ENCODE measurements at regions not wholly inside any gene's neighbourhood (a gene's known extent, or its start where the extent isn't known, plus 50 kb on each side); places are given as distances from the start of the nearest gene placed in this dataset.

DNA sequence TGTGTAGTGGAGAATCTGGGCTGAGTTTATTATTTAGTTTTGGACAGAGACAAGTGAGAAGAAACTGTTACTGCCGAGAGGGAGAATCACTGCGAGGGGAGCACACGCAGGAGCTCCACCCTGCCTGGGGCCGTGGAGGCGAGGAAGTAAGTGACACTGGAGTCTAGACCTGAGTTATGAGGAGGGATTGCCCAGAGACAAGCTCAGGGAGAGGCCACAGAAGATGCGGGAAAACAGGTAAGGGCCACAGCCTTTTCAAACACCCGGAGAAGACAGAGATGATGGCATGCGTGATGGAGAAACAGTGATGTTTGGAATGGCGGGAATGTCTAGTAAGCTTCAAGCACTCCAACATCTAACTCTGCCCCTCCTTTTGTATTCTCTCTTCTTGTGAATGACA lies 84.1 kb downstream of the TNFSF11 start:
- no peak for DNase-seq
- H3K27me3 Mint-ChIP-seq = peaks cover 74% of the 10 kb centered on the region

DNA sequence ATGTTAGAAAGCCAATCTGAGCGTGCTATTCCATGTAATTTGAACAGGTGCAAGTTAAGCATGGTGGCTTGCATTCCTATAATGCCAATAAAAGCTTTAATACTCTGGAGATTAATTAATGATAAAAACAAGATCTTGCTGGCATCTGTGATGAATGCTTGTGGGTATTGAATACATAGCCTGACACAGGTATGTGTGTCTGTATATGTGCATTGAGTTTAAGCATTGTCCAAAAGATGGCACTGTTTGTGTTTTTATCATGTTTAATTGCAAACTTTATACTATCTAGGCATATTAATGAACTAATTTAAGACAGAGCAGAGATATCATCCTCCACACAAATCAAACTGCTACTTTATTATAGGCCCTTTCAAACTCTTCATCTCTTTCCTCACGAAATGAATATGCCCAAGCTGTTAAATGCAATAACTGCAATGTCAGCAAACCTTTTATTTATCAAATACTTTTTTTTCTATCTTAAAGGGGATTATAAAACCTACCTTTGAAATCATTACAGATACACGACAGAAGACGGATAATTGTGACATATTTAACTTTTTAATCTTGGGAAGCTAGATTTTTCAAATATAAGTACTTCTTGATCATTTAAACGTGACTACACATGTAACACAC lies 86.5 kb downstream of the TNFSF11 start:
- Mint-ChIP-seq H3K27ac (no peak overlapping the region), H3K27me3 (peaks cover 77% of the 10 kb centered on the region), H3K36me3 (ENCODE audit: low read depth) (no peaks in the 10 kb centered on the region), H3K4me3 (no peak overlapping the region), H3K9me3 (no peaks in the 10 kb centered on the region), H3K4me1 (ENCODE audit: low read depth) (no peaks in the 10 kb centered on the region)
- DNase-seq = no peak

More for the DNA sequence above, 84.1 kb downstream of the TNFSF11 start:
- Mint-ChIP-seq H3K27ac (no peak overlapping the region), H3K9me3 (no peaks in the 10 kb centered on the region), H3K36me3 (ENCODE audit: low read depth) (no peaks in the 10 kb centered on the region), H3K4me1 (ENCODE audit: low read depth) (no peaks in the 10 kb centered on the region), H3K4me3 (no peak overlapping the region)

DNA sequence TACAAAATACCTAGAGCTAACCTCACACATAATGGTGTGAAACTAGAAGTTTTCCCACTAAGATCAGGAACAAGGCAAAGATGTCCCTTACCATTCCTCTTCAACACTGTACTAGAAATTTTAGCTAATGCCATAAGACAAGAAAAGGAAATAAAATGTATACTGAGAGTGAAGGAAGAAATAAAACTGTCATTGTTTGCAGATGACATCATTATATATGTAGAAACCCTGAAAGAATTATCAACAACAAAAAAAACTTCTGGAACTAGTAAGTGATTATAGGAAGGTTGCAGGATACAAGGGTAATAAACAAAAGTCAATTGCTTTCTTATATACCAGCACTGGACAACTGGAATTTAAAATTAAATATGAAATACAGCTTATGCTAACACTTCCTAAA lies 93.7 kb downstream of the TNFSF11 start:
- no peak for DNase-seq
- Mint-ChIP-seq H3K4me1 (ENCODE audit: low read depth) (no peaks in the 10 kb centered on the region), H3K9me3 (peaks cover 10% of the 10 kb centered on the region), H3K36me3 (ENCODE audit: low read depth) (no peaks in the 10 kb centered on the region), H3K27me3 (peaks cover 40% of the 10 kb centered on the region), H3K4me3 (no peak overlapping the region), H3K27ac (no peak overlapping the region)

DNA sequence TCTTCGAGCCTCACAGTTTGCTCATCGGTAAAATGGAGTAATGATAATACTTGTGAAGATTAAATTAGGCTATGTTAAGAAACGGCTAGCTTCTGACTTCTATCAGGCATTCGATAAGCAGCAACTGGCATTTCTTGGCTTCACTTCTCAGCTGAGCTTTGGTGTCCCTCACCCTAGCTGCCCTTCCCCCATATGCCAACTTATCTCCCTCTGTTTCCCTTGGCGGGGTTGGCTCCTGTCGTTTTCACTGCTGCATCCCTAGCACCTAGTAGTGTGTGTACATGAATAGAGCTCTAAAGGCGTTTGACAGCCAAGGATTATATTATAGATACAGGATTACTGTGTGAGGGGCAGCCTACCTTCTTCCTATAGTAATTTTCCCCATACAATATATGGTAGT lies 97.5 kb downstream of the TNFSF11 start:
- Mint-ChIP-seq H3K4me1 (ENCODE audit: low read depth) (no peaks in the 10 kb centered on the region), H3K27ac (no peak overlapping the region), H3K9me3 (peaks cover 7% of the 10 kb centered on the region), H3K27me3 (peaks cover 10% of the 10 kb centered on the region), H3K36me3 (ENCODE audit: low read depth) (no peaks in the 10 kb centered on the region), H3K4me3 (no peak overlapping the region)
- DNase-seq = no peak

DNA sequence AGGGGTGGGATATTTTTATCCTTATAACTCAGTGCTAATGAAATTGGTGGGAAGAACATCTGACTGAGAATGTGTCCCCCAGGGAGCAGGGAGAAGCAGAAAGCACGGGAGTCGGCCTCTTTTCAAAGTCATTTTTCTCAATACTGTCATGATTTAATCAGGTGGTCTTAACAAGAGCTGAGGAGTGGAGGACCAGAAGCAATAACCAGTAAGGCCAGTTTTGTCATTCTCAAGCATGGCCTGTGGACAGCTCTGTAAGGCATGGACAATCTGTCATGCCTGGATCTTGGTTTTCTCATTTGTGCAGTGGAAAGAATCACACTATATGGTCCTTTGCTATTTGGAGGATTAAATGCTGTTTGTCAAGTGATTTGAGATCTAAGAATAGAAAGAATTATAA lies 99.7 kb downstream of the TNFSF11 start:
- Mint-ChIP-seq H3K4me3 (no peak overlapping the region), H3K27ac (no peak overlapping the region), H3K36me3 (ENCODE audit: low read depth) (no peaks in the 10 kb centered on the region), H3K9me3 (no peaks in the 10 kb centered on the region), H3K27me3 (peaks cover 8% of the 10 kb centered on the region), H3K4me1 (ENCODE audit: low read depth) (no peaks in the 10 kb centered on the region)
- no peak for DNase-seq

DNA sequence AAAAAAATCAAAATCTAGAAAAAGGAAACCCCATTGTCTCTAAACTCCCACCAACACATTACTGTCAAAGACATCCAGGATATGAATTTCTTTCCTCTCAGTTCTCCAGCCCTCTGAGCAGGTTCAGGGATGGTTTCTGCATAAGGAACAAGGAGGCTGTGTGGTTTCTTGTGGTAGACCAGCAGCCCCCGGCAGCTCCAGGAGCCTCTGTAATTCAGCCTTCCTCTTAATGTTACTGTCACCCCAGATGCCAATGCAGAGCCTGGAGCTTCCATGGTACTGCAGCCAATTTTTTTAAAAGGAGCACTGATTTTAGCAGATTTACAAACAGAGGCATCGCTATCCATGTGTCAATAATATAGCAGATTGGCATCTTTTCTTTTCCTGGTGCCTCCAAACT lies 100.6 kb upstream of the FAM216B start:
- no peak overlapping the region for H3K27ac Mint-ChIP-seq
- no peaks in the 10 kb centered on the region for H3K9me3 Mint-ChIP-seq
- no peak overlapping the region for H3K4me3 Mint-ChIP-seq

DNA sequence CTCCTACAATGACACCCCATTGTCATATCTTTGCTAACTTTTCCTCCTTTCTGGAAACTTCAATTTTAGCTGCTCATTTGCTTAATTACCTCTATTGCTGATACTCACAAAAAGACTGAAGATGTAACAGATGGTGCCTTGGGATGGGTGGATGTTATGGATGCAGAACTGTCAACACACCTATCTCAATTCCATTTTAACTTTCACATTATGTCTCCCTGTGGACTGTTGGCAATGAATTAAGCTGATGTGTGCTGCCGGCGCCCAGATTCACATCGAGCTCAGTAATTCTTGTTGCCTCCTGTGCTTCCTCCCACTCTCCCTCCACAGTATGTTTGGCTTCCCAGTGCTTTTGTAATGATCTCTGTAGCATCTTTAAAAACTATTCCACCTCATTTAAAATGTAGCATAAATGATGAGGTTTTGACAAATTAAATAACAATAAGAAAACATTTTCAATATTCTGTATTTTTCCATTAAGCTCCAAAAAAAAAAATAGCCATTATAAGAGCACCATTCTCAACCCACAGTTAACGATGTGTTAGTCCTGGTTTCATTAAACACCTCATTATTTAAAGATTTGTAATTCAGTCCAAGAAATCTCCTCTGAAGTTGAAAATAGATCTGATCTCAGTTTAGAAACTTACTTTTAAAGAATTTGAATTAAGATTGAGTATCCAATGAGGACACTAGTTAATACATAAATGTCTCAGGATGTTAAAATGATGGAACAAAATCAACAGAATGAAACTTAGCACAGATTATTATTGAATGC lies 99.9 kb upstream of the FAM216B start:
- Mint-ChIP-seq H3K36me3 (ENCODE audit: low read depth) (no peaks in the 10 kb centered on the region), H3K9me3 (no peaks in the 10 kb centered on the region), H3K27ac (no peak overlapping the region), H3K4me3 (no peak overlapping the region), H3K27me3 (peaks cover 35% of the 10 kb centered on the region), H3K4me1 (ENCODE audit: low read depth) (no peaks in the 10 kb centered on the region)
- DNase-seq = no peak

More for the DNA sequence above, 100.6 kb upstream of the FAM216B start:
- Mint-ChIP-seq H3K27me3 (peaks cover 35% of the 10 kb centered on the region), H3K4me1 (ENCODE audit: low read depth) (no peaks in the 10 kb centered on the region), H3K36me3 (ENCODE audit: low read depth) (no peaks in the 10 kb centered on the region)
- DNase-seq = no peak

DNA sequence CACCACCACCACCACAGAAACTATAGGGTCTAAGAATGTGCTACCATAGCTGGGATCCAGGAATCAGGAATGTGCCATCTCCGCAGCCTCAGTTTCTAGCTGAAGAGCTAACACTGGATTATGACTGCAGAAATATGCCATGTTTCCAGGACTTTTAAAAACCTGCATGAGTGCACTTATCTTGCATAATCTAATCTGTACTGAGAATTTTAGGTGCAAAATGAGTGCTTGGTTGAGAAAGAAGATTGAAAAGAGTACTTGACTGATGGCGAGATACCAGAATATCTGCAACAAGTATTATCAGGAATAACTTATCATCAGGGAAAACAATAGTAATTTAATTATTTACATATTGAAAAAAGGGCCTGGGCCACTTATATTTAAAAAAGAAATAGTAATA lies 97.2 kb upstream of the FAM216B start:
- Mint-ChIP-seq H3K27me3 (peaks cover 36% of the 10 kb centered on the region), H3K4me1 (ENCODE audit: low read depth) (no peaks in the 10 kb centered on the region), H3K27ac (no peak overlapping the region), H3K4me3 (no peak overlapping the region), H3K9me3 (peaks cover 3% of the 10 kb centered on the region), H3K36me3 (ENCODE audit: low read depth) (no peaks in the 10 kb centered on the region)
- DNase-seq = no peak

DNA sequence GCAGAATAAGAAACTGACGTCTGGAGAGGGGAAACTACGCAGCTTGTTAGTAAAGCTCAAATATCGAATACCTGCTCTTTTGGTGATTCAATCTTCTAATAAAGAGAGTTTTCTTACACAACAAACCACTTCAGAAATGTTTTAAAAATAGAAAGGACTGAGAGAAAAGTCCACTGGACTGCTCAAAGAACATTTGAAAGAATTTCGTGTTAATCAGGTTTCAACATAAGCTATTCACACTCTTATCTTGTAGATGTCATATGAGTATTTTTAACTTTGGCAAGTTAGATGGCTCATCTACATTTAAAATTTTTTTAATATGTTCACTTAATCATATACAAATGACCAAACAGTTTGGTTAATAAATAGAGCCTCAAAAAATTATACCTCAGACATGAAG lies 95.6 kb upstream of the FAM216B start:
- H3K4me1 Mint-ChIP-seq (ENCODE audit: low read depth) = no peaks in the 10 kb centered on the region
- H3K27ac Mint-ChIP-seq = no peak overlapping the region
- H3K27me3 Mint-ChIP-seq = peaks cover 29% of the 10 kb centered on the region
- no peak overlapping the region for H3K4me3 Mint-ChIP-seq
- DNase-seq = no peak
- no peaks in the 10 kb centered on the region for H3K36me3 Mint-ChIP-seq (ENCODE audit: low read depth)
- H3K9me3 Mint-ChIP-seq = peaks cover 3% of the 10 kb centered on the region

DNA sequence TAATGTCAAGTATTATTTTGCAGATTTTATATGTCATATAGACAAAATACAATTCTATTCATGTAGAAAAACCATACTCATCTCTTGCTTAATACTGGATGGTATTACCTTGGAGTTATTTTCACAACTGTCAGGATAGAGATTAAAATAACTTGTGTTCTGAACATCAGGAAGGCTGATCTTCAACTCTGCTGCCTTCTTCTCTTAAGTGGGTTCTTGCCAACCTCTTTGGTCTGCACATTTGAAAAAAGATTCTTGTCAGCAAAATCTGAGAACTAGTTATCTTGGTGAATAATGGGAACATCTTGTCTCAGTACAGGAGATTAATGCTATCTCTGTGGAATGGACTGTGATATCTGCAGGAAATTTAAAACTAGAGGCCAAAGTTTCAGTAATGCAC lies 95.2 kb upstream of the FAM216B start:
- no peak for DNase-seq
- H3K27me3 Mint-ChIP-seq = peaks cover 27% of the 10 kb centered on the region
- no peaks in the 10 kb centered on the region for H3K36me3 Mint-ChIP-seq (ENCODE audit: low read depth)
- H3K4me1 Mint-ChIP-seq (ENCODE audit: low read depth) = no peaks in the 10 kb centered on the region
- H3K4me3 Mint-ChIP-seq = no peak overlapping the region
- H3K9me3 Mint-ChIP-seq = peaks cover 3% of the 10 kb centered on the region
- no peak overlapping the region for H3K27ac Mint-ChIP-seq

DNA sequence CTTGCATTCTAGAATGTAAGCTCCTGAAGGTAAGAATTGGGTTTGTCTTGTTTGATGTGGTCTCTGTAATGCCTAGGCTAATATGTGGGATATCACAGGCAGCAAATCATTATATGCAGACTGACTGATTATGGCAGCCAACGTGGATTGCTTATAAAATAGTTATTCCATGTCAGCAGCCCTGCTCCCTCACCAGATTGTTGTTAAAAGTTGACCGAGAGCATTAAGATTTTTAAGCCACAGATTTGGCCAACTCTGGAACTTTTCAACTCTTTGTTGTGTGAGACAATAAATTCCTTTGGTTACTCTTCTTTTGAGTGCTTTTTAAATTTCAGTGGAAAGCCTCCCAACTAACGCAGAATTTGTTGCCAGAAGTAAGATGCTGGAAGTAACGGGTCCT lies 92.6 kb upstream of the FAM216B start:
- H3K4me1 Mint-ChIP-seq (ENCODE audit: low read depth) = no peaks in the 10 kb centered on the region
- peaks cover 23% of the 10 kb centered on the region for H3K27me3 Mint-ChIP-seq
- DNase-seq = no peak
- H3K4me3 Mint-ChIP-seq = no peak overlapping the region
- no peak overlapping the region for H3K27ac Mint-ChIP-seq
- peaks cover 3% of the 10 kb centered on the region for H3K9me3 Mint-ChIP-seq
- H3K36me3 Mint-ChIP-seq (ENCODE audit: low read depth) = no peaks in the 10 kb centered on the region

DNA sequence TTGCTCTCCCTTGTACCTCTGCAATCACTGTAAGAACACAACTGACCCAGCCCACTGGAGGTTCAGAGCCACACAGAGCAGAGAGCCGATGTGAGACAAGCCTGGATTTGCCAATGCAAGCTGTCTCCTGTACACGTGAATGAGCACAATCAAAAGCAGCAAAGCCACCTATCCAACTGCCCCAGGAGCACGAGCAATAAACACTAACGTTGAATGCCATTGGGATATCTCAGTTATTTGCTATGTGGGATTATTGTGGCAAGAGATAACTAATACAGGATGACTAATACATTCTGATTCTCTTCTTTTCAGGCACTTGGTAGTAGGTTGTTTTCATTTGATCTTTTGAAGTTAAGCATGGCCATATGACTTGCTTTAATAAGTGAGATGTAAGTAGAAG lies 85.2 kb upstream of the FAM216B start:
- no peak overlapping the region for H3K4me3 Mint-ChIP-seq
- H3K27me3 Mint-ChIP-seq = peaks cover 38% of the 10 kb centered on the region
- DNase-seq = no peak
- H3K9me3 Mint-ChIP-seq = no peaks in the 10 kb centered on the region
- no peaks in the 10 kb centered on the region for H3K36me3 Mint-ChIP-seq (ENCODE audit: low read depth)
- H3K27ac Mint-ChIP-seq = no peak overlapping the region
- no peaks in the 10 kb centered on the region for H3K4me1 Mint-ChIP-seq (ENCODE audit: low read depth)

DNA sequence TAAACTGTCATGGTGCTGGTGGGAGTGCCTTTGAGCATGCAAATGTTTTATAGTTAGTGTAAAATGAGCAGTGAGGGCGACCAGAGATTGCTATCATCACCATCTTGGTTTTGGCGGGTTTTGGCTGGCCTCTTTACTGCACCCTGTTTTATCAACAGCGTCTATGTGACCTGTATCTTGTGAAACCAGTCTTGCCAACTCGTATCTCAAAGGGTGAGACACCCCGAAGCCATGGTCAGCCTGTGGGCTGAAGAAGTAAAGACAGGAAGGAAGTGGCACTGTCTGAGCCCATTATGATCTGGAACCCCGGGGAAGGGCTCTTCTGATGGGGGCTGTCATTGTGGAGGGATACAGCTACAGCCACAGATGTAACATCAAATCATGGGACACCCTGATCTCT lies 81.5 kb upstream of the FAM216B start:
- Mint-ChIP-seq H3K4me3 (no peak overlapping the region), H3K4me1 (ENCODE audit: low read depth) (no peaks in the 10 kb centered on the region), H3K9me3 (no peaks in the 10 kb centered on the region), H3K27me3 (peaks cover 35% of the 10 kb centered on the region), H3K36me3 (ENCODE audit: low read depth) (no peaks in the 10 kb centered on the region), H3K27ac (no peak overlapping the region)
- DNase-seq = no peak

DNA sequence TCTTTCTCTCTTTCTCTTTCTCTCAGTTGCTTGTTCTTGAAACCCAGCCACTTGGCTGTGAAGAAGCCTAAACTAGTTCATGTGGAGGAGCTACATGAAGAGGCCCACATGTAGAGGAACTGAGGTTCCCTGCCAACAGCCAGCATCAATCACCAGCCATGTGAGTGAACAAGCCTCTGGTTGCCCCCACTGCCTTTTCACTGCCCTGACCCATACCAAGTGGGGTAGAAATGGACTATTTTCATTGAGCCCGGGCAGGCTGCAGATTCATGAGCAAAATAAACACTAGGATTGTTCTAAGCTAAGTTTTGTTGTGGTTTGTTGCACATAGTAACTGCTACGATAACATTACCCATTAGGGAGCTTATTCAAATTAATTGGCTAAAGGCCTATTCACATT lies 78.7 kb upstream of the FAM216B start:
- DNase-seq = no peak
- H3K27ac Mint-ChIP-seq = no peak overlapping the region
- H3K27me3 Mint-ChIP-seq = peaks cover 39% of the 10 kb centered on the region
- no peak overlapping the region for H3K4me3 Mint-ChIP-seq
- no peaks in the 10 kb centered on the region for H3K36me3 Mint-ChIP-seq (ENCODE audit: low read depth)
- H3K9me3 Mint-ChIP-seq = no peaks in the 10 kb centered on the region
- no peaks in the 10 kb centered on the region for H3K4me1 Mint-ChIP-seq (ENCODE audit: low read depth)

DNA sequence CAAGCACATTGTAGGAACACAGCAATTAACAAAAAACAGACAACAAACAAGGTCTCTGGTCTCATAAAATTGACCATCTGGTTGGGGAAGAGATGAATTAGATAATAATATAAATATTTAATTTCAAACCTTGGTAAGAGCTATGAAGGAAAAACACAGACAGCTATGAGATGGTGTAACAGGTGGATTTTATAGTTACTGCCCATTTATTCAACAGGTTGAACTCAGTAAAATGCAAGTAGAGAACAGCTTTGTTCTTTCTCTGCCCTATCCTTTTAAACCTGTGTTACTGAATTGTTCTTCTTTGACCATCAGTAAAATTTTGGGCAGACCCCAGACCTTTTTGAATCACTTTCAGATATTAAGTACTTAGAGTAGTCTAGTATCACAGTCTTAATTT lies 77.6 kb upstream of the FAM216B start:
- Mint-ChIP-seq H3K4me3 (no peak overlapping the region), H3K9me3 (no peaks in the 10 kb centered on the region), H3K27me3 (peaks cover 43% of the 10 kb centered on the region), H3K27ac (no peak overlapping the region), H3K4me1 (ENCODE audit: low read depth) (no peaks in the 10 kb centered on the region), H3K36me3 (ENCODE audit: low read depth) (no peaks in the 10 kb centered on the region)
- DNase-seq = no peak
